ENCODE measurements at regions not wholly inside any gene's neighbourhood (a gene's known extent, or its start where the extent isn't known, plus 50 kb on each side); places are given as distances from the start of the nearest gene placed in this dataset.

DNA sequence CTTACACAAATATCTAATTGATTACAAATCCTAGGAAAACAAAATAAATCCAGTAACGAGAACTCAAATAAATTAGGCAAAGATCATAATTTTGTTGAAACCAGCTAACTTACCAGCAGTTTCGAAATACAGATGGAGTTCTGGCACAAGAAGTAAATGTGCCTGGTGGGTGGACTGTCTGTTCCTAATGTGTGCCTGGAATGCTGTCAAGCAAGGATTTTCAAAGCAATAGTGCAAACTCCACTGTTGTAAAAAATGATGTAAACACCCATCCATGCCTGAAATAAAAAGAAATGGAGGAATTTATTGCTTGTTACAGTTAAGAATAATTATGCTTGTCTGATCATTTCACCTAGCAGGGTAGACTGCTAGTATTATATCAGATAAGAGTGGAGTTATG, 423.9 kb upstream of the MAP2 start:
- Histone ChIP-seq H3K27ac (ENCODE audit: low read length) (no peak overlapping the region), H3K4me2 (ENCODE audit: low read length) (no peak overlapping the region), H3K9ac (ENCODE audit: low read length) (no peak overlapping the region), H3K27me3 (ENCODE audit: insufficient read depth, low read depth, low read length) (no peaks in the 10 kb centered on the region), H3F3A (ENCODE audit: insufficient read depth, low read length, poor library complexity, severe bottlenecking) (no peaks in the 10 kb centered on the region), H3K9me2 (ENCODE audit: insufficient read depth, low read length) (no peaks in the 10 kb centered on the region), H4K20me1 (ENCODE audit: insufficient read depth) (no peaks in the 10 kb centered on the region), H2AFZ (ENCODE audit: low read depth, low read length) (no peak overlapping the region), H3K9me3 (ENCODE audit: low read length) (peaks cover 4% of the 10 kb centered on the region), H3K79me2 (replicated peaks; ENCODE audit: insufficient read depth, low read length) (no peaks in the 10 kb centered on the region), H3K36me3 (ENCODE audit: insufficient read depth, low read length) (no peaks in the 10 kb centered on the region), H3K4me3 (ENCODE audit: low read length) (no peak overlapping the region)
- TF ChIP-seq MXI1 (conservative IDR thresholded peaks at IDR 0.05; ENCODE audit: poor library complexity, severe bottlenecking): no peak

DNA sequence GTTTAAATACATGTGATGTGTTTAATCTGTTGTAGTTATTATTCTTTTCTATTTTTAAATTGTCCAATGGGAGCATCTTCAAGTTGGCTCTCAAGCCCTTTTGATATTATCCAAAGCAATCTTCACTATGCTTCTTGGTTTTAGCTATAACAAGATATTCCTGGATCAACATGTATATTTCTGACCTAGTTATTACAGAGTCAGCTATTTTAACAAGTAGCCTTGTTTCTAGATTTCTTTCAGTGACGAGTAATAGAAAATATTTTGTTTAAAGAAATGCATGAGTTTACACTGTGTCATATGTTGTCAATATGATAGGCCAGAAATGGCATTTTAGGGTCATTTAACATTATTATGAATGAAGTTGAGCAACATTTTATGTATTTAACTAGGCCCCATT, 421.8 kb upstream of the MAP2 start:
- H3K9me3 ChIP-seq (ENCODE audit: low read length): peaks cover 4% of the 10 kb centered on the region
- H3K79me2 ChIP-seq (replicated peaks; ENCODE audit: insufficient read depth, low read length): no peaks in the 10 kb centered on the region
- H3K27ac ChIP-seq (ENCODE audit: low read length): no peak overlapping the region
- no peak overlapping the region for H3K9ac ChIP-seq (ENCODE audit: low read length)
- no peak for TF ChIP-seq RAD21 (conservative IDR thresholded peaks at IDR 0.05)
- TF ChIP-seq, protein P1, sequence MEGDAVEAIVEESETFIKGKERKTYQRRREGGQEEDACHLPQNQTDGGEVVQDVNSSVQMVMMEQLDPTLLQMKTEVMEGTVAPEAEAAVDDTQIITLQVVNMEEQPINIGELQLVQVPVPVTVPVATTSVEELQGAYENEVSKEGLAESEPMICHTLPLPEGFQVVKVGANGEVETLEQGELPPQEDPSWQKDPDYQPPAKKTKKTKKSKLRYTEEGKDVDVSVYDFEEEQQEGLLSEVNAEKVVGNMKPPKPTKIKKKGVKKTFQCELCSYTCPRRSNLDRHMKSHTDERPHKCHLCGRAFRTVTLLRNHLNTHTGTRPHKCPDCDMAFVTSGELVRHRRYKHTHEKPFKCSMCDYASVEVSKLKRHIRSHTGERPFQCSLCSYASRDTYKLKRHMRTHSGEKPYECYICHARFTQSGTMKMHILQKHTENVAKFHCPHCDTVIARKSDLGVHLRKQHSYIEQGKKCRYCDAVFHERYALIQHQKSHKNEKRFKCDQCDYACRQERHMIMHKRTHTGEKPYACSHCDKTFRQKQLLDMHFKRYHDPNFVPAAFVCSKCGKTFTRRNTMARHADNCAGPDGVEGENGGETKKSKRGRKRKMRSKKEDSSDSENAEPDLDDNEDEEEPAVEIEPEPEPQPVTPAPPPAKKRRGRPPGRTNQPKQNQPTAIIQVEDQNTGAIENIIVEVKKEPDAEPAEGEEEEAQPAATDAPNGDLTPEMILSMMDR (IDR thresholded peaks at IDR 0.05; ENCODE audit: poor library complexity, severe bottlenecking): no peak
- no peak for TF ChIP-seq MXI1 (conservative IDR thresholded peaks at IDR 0.05; ENCODE audit: poor library complexity, severe bottlenecking)
- TF ChIP-seq, protein P2, sequence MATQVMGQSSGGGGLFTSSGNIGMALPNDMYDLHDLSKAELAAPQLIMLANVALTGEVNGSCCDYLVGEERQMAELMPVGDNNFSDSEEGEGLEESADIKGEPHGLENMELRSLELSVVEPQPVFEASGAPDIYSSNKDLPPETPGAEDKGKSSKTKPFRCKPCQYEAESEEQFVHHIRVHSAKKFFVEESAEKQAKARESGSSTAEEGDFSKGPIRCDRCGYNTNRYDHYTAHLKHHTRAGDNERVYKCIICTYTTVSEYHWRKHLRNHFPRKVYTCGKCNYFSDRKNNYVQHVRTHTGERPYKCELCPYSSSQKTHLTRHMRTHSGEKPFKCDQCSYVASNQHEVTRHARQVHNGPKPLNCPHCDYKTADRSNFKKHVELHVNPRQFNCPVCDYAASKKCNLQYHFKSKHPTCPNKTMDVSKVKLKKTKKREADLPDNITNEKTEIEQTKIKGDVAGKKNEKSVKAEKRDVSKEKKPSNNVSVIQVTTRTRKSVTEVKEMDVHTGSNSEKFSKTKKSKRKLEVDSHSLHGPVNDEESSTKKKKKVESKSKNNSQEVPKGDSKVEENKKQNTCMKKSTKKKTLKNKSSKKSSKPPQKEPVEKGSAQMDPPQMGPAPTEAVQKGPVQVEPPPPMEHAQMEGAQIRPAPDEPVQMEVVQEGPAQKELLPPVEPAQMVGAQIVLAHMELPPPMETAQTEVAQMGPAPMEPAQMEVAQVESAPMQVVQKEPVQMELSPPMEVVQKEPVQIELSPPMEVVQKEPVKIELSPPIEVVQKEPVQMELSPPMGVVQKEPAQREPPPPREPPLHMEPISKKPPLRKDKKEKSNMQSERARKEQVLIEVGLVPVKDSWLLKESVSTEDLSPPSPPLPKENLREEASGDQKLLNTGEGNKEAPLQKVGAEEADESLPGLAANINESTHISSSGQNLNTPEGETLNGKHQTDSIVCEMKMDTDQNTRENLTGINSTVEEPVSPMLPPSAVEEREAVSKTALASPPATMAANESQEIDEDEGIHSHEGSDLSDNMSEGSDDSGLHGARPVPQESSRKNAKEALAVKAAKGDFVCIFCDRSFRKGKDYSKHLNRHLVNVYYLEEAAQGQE (IDR thresholded peaks at IDR 0.05; ENCODE audit: borderline replicate concordance): no peak
- no peak for TF ChIP-seq EP300 (conservative IDR thresholded peaks at IDR 0.05; ENCODE audit: poor library complexity, severe bottlenecking)
- no peak for TF ChIP-seq POLR2AphosphoS5 (IDR thresholded peaks at IDR 0.05)
- no peak for TF ChIP-seq EZH2 (IDR thresholded peaks at IDR 0.05; ENCODE audit: borderline replicate concordance, insufficient read depth, low read length, poor library complexity, severe bottlenecking)
- no peak for TF ChIP-seq TAF1 (IDR thresholded peaks at IDR 0.05; ENCODE audit: low read depth)
- TF ChIP-seq SMC3 (conservative IDR thresholded peaks at IDR 0.05; ENCODE audit: poor library complexity): no peak
- no peaks in the 10 kb centered on the region for H3K36me3 ChIP-seq (ENCODE audit: insufficient read depth, low read length)
- no peaks in the 10 kb centered on the region for H3F3A ChIP-seq (ENCODE audit: insufficient read depth, low read length, poor library complexity, severe bottlenecking)
- no peaks in the 10 kb centered on the region for H3K9me2 ChIP-seq (ENCODE audit: insufficient read depth, low read length)
- H3K27me3 ChIP-seq (ENCODE audit: insufficient read depth, low read depth, low read length): no peaks in the 10 kb centered on the region
- no peaks in the 10 kb centered on the region for H4K20me1 ChIP-seq (ENCODE audit: insufficient read depth)
- H3K4me2 ChIP-seq (ENCODE audit: low read length): no peak overlapping the region
- no peak overlapping the region for H2AFZ ChIP-seq (ENCODE audit: low read depth, low read length)
- no peak overlapping the region for H3K4me3 ChIP-seq (ENCODE audit: low read length)

DNA sequence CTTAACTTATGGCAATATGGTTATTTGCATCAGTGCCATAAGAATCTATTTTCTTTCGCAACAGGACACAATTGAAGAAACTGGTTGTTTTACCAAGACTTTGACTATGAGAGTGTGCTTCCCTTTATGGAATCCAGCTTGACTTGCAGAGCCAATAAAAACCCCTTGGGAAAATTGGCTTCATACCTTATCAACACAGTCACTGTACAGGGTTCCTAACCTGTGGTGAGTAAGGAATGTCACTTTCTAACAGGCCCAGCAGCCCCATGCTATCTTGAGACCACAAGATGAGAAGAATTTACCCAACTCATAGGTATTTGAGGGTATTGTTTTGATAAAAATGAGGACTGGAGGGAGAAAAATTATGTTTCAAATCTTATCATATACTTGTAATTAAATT, 418.5 kb upstream of the MAP2 start:
- no peaks in the 10 kb centered on the region for H3K27me3 ChIP-seq (ENCODE audit: insufficient read depth, low read depth, low read length)
- no peak overlapping the region for H3K27ac ChIP-seq (ENCODE audit: low read length)
- H3K36me3 ChIP-seq (ENCODE audit: insufficient read depth, low read length): no peaks in the 10 kb centered on the region
- no peak overlapping the region for H3K9ac ChIP-seq (ENCODE audit: low read length)
- H3K4me3 ChIP-seq (ENCODE audit: low read length): no peak overlapping the region
- no peak overlapping the region for H3K4me2 ChIP-seq (ENCODE audit: low read length)
- no peaks in the 10 kb centered on the region for H3K9me3 ChIP-seq (ENCODE audit: low read length)
- no peaks in the 10 kb centered on the region for H3K79me2 ChIP-seq (replicated peaks; ENCODE audit: insufficient read depth, low read length)
- TF ChIP-seq MXI1 (conservative IDR thresholded peaks at IDR 0.05; ENCODE audit: poor library complexity, severe bottlenecking) (no peak), EP300 (conservative IDR thresholded peaks at IDR 0.05; ENCODE audit: poor library complexity, severe bottlenecking) (no peak), POLR2AphosphoS5 (IDR thresholded peaks at IDR 0.05) (no peak), SMC3 (conservative IDR thresholded peaks at IDR 0.05; ENCODE audit: poor library complexity) (no peak), EZH2 (IDR thresholded peaks at IDR 0.05; ENCODE audit: borderline replicate concordance, insufficient read depth, low read length, poor library complexity, severe bottlenecking) (no peak), RAD21 (conservative IDR thresholded peaks at IDR 0.05) (no peak), TAF1 (IDR thresholded peaks at IDR 0.05; ENCODE audit: low read depth) (no peak)
- TF ChIP-seq, protein P1 (IDR thresholded peaks at IDR 0.05; ENCODE audit: poor library complexity, severe bottlenecking): no peak
- TF ChIP-seq, protein P2 (IDR thresholded peaks at IDR 0.05; ENCODE audit: borderline replicate concordance): no peak
- H3K9me2 ChIP-seq (ENCODE audit: insufficient read depth, low read length): no peaks in the 10 kb centered on the region
- no peaks in the 10 kb centered on the region for H3F3A ChIP-seq (ENCODE audit: insufficient read depth, low read length, poor library complexity, severe bottlenecking)
- no peaks in the 10 kb centered on the region for H4K20me1 ChIP-seq (ENCODE audit: insufficient read depth)
- no peak overlapping the region for H2AFZ ChIP-seq (ENCODE audit: low read depth, low read length)
